Loucy (cell line): ENCODE measurements at regions not wholly inside any gene's neighbourhood (a gene's known extent, or its start where the extent isn't known, plus 50 kb on each side); places are given as distances from the start of the nearest gene placed in this dataset.
"Not testable (repeated sequence)": the region's sequence is repeated elsewhere in the genome, so short reads cannot be mapped to it uniquely, and the experiment has no call there.

Experiments used
- H2AFZ ChIP-seq: fragments of 200-600 bp; sonication (generic); 2 replicates; pipeline ENCODE4 v1.6.0; 2016; ENCODE audit warnings: antibody characterized with exemption, mild to moderate bottlenecking, low read length, moderate library complexity
- H3F3A ChIP-seq: fragments of 200-600 bp; 2 replicates; pipeline ENCODE4 v1.6.0; 2016; ENCODE audit warnings: antibody characterized with exemption, low read depth, mild to moderate bottlenecking
- H3K27me3 ChIP-seq: fragments of 200-600 bp; sonication (generic); 2 replicates; pipeline ENCODE4 v1.6.1; 2014; ENCODE audit warnings: low read length, mild to moderate bottlenecking; ENCODE audit not compliant: insufficient read depth, poor library complexity, severe bottlenecking
- H3K36me3 ChIP-seq: fragments of 200-600 bp; sonication (generic); 2 replicates; pipeline ENCODE4 v1.6.1; 2016; ENCODE audit warnings: low read length; ENCODE audit not compliant: insufficient read depth
- H3K4me1 ChIP-seq: fragments of 200-600 bp; sonication (generic); 2 replicates; pipeline ENCODE4 v1.5.1; 2014; ENCODE audit warnings: low read length, mild to moderate bottlenecking; ENCODE audit not compliant: insufficient read depth, poor library complexity, severe bottlenecking
- H3K4me2 ChIP-seq: fragments of 200-600 bp; sonication (generic); 2 replicates; pipeline ENCODE4 v1.6.0; 2014; ENCODE audit warnings: antibody characterized with exemption, low read length, low read depth, mild to moderate bottlenecking; ENCODE audit not compliant: poor library complexity, severe bottlenecking
- H3K4me3 ChIP-seq: fragments of 200-600 bp; sonication (generic); 2 replicates; pipeline ENCODE4 v1.5.1; 2014; ENCODE audit warnings: low read length, mild to moderate bottlenecking, mixed read lengths; ENCODE audit not compliant: poor library complexity, severe bottlenecking
- H3K79me2 ChIP-seq: fragments of 200-600 bp; sonication (generic); 2 replicates; pipeline ENCODE4 v1.6.1; 2014; ENCODE audit warnings: low read length; ENCODE audit not compliant: insufficient read depth
- H3K9ac ChIP-seq: fragments of 200-600 bp; sonication (generic); 2 replicates; pipeline ENCODE4 v1.6.0; 2014; ENCODE audit warnings: mild to moderate bottlenecking, low read depth, low read length, moderate library complexity; ENCODE audit not compliant: poor library complexity, severe bottlenecking
- H3K9me2 ChIP-seq: fragments of 200-600 bp; sonication (generic); replicated peaks from 2 replicates; pipeline ENCODE4 v1.6.1; 2016; ENCODE audit warnings: low read depth, low read length, mixed read lengths
- H3K9me3 ChIP-seq: fragments of 200-600 bp; sonication (generic); 2 replicates; pipeline ENCODE4 v1.6.1; 2014; ENCODE audit warnings: mild to moderate bottlenecking, antibody characterized with exemption, low read length, low read depth; ENCODE audit not compliant: insufficient read depth
- H4K20me1 ChIP-seq: fragments of 200-600 bp; sonication (generic); 2 replicates; pipeline ENCODE4 v1.6.0; 2014; ENCODE audit warnings: antibody characterized with exemption, low read length, mild to moderate bottlenecking; ENCODE audit not compliant: insufficient read depth, poor library complexity, severe bottlenecking
- CTCF ChIP-seq: fragments of 200-600 bp; sonication (generic); conservative IDR thresholded peaks from 2 replicates; pipeline ENCODE4 v1.5.1; 2014; ENCODE audit warnings: mild to moderate bottlenecking, antibody characterized with exemption, low read length
- EZH2phosphoT487 ChIP-seq: fragments of 200-600 bp; IDR thresholded peaks from 2 replicates; pipeline ENCODE4 v1.6.1; 2018; ENCODE audit warnings: antibody characterized with exemption, mild to moderate bottlenecking, moderate library complexity, borderline replicate concordance

- Histone ChIP-seq H3K4me1 (no peaks in the 10 kb centered on the region), H4K20me1 (no peaks in the 10 kb centered on the region), H3K9me2 (no peaks in the 10 kb centered on the region), H3K4me3 (no peak overlapping the region), H3K4me2 (no peak overlapping the region), H3K36me3 (no peaks in the 10 kb centered on the region), H3K9ac (no peak overlapping the region), H3K27me3 (no peaks in the 10 kb centered on the region), H3K79me2 (no peaks in the 10 kb centered on the region), H3F3A (no peaks in the 10 kb centered on the region), H3K9me3 (no peaks in the 10 kb centered on the region), H2AFZ (no peak overlapping the region)
- TF ChIP-seq CTCF (peak; percentile 28), EZH2phosphoT487 (no peak)
Observed at GRCh38 chr5:88021141-88021540, 247.5 kb downstream of the TMEM161B start.

GRCh38 chr5:88014984-88015383, 253.7 kb downstream of the TMEM161B start:
- H3K9me2 ChIP-seq, H3K9ac ChIP-seq, H3K4me3 ChIP-seq, H3K4me2 ChIP-seq, H3K27me3 ChIP-seq, H4K20me1 ChIP-seq, H3K79me2 ChIP-seq, H3K4me1 ChIP-seq, H3K36me3 ChIP-seq, H3F3A ChIP-seq, H2AFZ ChIP-seq, H3K9me3 ChIP-seq: not testable (repeated sequence)

GRCh38 chr5:88000877-88001276, 267.8 kb downstream of the TMEM161B start:
- H3K79me2 ChIP-seq, result no peaks in the 10 kb centered on the region
- H2AFZ ChIP-seq, result no peak overlapping the region
- no peaks in the 10 kb centered on the region for H3K27me3 ChIP-seq
- no peaks in the 10 kb centered on the region for H3K9me3 ChIP-seq
- H3K4me3 ChIP-seq, result no peak overlapping the region
- H3K36me3 ChIP-seq, result no peaks in the 10 kb centered on the region
- H3K9ac ChIP-seq, result no peak overlapping the region
- H3F3A ChIP-seq, result no peaks in the 10 kb centered on the region
- no peaks in the 10 kb centered on the region for H3K4me1 ChIP-seq
- no peak overlapping the region for H3K4me2 ChIP-seq
- no peaks in the 10 kb centered on the region for H4K20me1 ChIP-seq
- no peak for TF ChIP-seq EZH2phosphoT487
- TF ChIP-seq CTCF, result no peak
- H3K9me2 ChIP-seq, result no peaks in the 10 kb centered on the region

GRCh38 chr5:87997662-87998061, 271.0 kb downstream of the TMEM161B start:
- H3K36me3 ChIP-seq, result no peaks in the 10 kb centered on the region
- H2AFZ ChIP-seq, result no peak overlapping the region
- no peak overlapping the region for H3K9ac ChIP-seq
- no peaks in the 10 kb centered on the region for H3K4me1 ChIP-seq
- no peak overlapping the region for H3K4me3 ChIP-seq
- H3K4me2 ChIP-seq, result no peak overlapping the region
- no peaks in the 10 kb centered on the region for H3F3A ChIP-seq
- no peaks in the 10 kb centered on the region for H3K9me3 ChIP-seq
- H3K9me2 ChIP-seq, result no peaks in the 10 kb centered on the region
- TF ChIP-seq EZH2phosphoT487 (no peak), CTCF (no peak)
- H3K27me3 ChIP-seq, result no peaks in the 10 kb centered on the region
- no peaks in the 10 kb centered on the region for H4K20me1 ChIP-seq
- no peaks in the 10 kb centered on the region for H3K79me2 ChIP-seq
